Astrocyte (in vitro differentiated cells and primary cell): ENCODE measurements at regions not wholly inside any gene's neighbourhood (a gene's known extent, or its start where the extent isn't known, plus 50 kb on each side); places are given as distances from the start of the nearest gene placed in this dataset.

Experiments
- EZH2 ChIP-seq: IDR thresholded peaks from 2 replicates; pipeline ENCODE4 v1.6.1; 2012; ENCODE audit warnings: mild to moderate bottlenecking, low read length, inconsistent platforms; ENCODE audit not compliant: insufficient read depth
- TF ChIP-seq, protein P1 (sequence below): IDR thresholded peaks from 2 replicates; pipeline ENCODE4 v1.5.1; 2011; ENCODE audit warnings: low read depth, mild to moderate bottlenecking, inconsistent platforms, low read length, moderate library complexity; ENCODE audit not compliant: insufficient read depth

DNA sequence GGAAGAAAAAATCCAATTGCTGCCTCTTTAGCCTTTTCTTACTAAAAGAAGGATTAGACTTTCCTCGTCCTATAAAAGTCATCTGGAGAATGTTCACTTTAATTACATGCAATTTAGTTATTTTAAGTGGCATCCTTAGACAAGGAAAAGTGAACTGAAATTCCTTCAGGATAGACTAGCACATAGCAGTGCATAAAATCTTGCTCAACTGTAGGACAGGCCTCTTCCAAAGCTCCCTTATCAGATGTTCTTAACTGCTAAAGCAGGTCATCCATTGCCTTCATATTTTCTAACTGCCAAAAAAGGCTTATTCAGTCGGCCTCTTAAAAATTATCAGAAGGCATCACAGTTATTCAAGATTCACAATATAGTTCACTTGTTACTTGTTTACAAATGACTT is 396.5 kb downstream of the DMRT2 start:
- TF ChIP-seq, protein P1, sequence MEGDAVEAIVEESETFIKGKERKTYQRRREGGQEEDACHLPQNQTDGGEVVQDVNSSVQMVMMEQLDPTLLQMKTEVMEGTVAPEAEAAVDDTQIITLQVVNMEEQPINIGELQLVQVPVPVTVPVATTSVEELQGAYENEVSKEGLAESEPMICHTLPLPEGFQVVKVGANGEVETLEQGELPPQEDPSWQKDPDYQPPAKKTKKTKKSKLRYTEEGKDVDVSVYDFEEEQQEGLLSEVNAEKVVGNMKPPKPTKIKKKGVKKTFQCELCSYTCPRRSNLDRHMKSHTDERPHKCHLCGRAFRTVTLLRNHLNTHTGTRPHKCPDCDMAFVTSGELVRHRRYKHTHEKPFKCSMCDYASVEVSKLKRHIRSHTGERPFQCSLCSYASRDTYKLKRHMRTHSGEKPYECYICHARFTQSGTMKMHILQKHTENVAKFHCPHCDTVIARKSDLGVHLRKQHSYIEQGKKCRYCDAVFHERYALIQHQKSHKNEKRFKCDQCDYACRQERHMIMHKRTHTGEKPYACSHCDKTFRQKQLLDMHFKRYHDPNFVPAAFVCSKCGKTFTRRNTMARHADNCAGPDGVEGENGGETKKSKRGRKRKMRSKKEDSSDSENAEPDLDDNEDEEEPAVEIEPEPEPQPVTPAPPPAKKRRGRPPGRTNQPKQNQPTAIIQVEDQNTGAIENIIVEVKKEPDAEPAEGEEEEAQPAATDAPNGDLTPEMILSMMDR: no peak
- no peak for TF ChIP-seq EZH2
